K562 (cell line): ENCODE measurements at regions not wholly inside any gene's neighbourhood (a gene's known extent, or its start where the extent isn't known, plus 50 kb on each side); places are given as distances from the start of the nearest gene placed in this dataset.
A peak's percentile ranks its signal among the peaks of the same experiment; 100 is the strongest.

ENCODE experiments used
- ARID3B ChIP-seq: fragments of 250-450 bp; sonication (Bioruptor Pico); IDR thresholded peaks from 2 replicates; pipeline ENCODE4 v1.4.0; 2020; ENCODE audit warnings: borderline replicate concordance
- ATF4 ChIP-seq: fragments of 450-650 bp; formaldehyde crosslinking; IDR thresholded peaks from 2 replicates; pipeline ENCODE4 v1.4.0; 2022; ENCODE audit warnings: mild to moderate bottlenecking, moderate library complexity
- CREM ChIP-seq: IDR thresholded peaks from 2 replicates; pipeline ENCODE4 v1.6.1; 2014; ENCODE audit warnings: antibody characterized with exemption, low read depth
- EHMT2 ChIP-seq: fragments of 450-650 bp; IDR thresholded peaks from 2 replicates; pipeline ENCODE4 v1.6.1; 2018; ENCODE audit warnings: antibody characterized with exemption
- ETV5 ChIP-seq: sonication (generic); formaldehyde crosslinking; IDR thresholded peaks from 2 replicates; pipeline ENCODE4 v1.4.0; 2020; ENCODE audit warnings: low read depth, mild to moderate bottlenecking, missing genetic modification reagents
- FOXM1 ChIP-seq, 2 experiments: fragments of 450-650 bp in 1 of 2; sonication (generic) in 1 of 2; formaldehyde crosslinking in 1 of 2; IDR thresholded peaks; 2 replicates each; pipeline versions ENCODE4 v1.6.1 to v1.9.0; 2017 to 2022; ENCODE audit warnings: low read depth in 2 of 2, mild to moderate bottlenecking in 2 of 2, missing genetic modification reagents in 1 of 2, moderate library complexity in 1 of 2
- HDGF ChIP-seq: fragments of 450-650 bp; IDR thresholded peaks from 2 replicates; pipeline ENCODE4 v1.6.1; 2016
- KLF16 ChIP-seq: IDR thresholded peaks from 2 replicates; pipeline ENCODE4 v1.6.1; 2016; ENCODE audit warnings: antibody characterized with exemption
- NCOA2 ChIP-seq, 2 experiments: fragments of 450-650 bp; IDR thresholded peaks; 2 replicates each; pipeline ENCODE4 v1.6.1; 2018; ENCODE audit warnings: mild to moderate bottlenecking in 2 of 2, moderate library complexity in 1 of 2; ENCODE audit not compliant: partially characterized antibody in 2 of 2
- POLR3G ChIP-seq: IDR thresholded peaks from 2 replicates; pipeline ENCODE4 v1.6.1; 2011; ENCODE audit not compliant: insufficient read length, insufficient replicate concordance; ENCODE audit errors: extremely low read depth
- TAL1 ChIP-seq: fragments of 450-650 bp; IDR thresholded peaks from 2 replicates; pipeline ENCODE4 v1.6.1; 2016; ENCODE audit warnings: mild to moderate bottlenecking
- TCF3 ChIP-seq: sonication (generic); formaldehyde crosslinking; IDR thresholded peaks from 2 replicates; pipeline ENCODE4 v1.4.0; 2020; ENCODE audit warnings: mild to moderate bottlenecking, missing genetic modification reagents
- UBTF ChIP-seq, 2 experiments: IDR thresholded peaks; 2 replicates each; pipeline ENCODE4 v1.6.1; 2012; ENCODE audit warnings: improper control_type of control experiment in 2 of 2, low read depth in 2 of 2, low read length in 2 of 2, borderline replicate concordance in 1 of 2
- WHSC1 ChIP-seq: IDR thresholded peaks from one replicate; pipeline ENCODE4 v1.6.1; 2012; ENCODE audit warnings: low read length, control low read depth, inconsistent platforms
- ZNF124 ChIP-seq: sonication (generic); formaldehyde crosslinking; IDR thresholded peaks from 2 replicates; pipeline ENCODE4 v1.8.1; 2022; ENCODE audit warnings: missing genetic modification reagents
- ZNF232 ChIP-seq: sonication (generic); formaldehyde crosslinking; IDR thresholded peaks from 2 replicates; pipeline ENCODE4 v1.8.0; 2022; ENCODE audit warnings: mild to moderate bottlenecking, missing genetic modification reagents
- ZNF24 ChIP-seq: fragments of 450-650 bp; IDR thresholded peaks from 2 replicates; pipeline ENCODE4 v1.6.1; 2016
- ZNF444 ChIP-seq: fragments of 250-450 bp; sonication (Bioruptor Pico); IDR thresholded peaks from 2 replicates; pipeline ENCODE4 v1.4.0; 2020; ENCODE audit warnings: mild to moderate bottlenecking, moderate library complexity
- ZNF586 ChIP-seq: fragments of 450-650 bp; formaldehyde crosslinking; conservative IDR thresholded peaks from 2 replicates; pipeline ENCODE4 v1.4.0; 2020; ENCODE audit warnings: mild to moderate bottlenecking, moderate library complexity
- TF ChIP-seq, protein P1 (sequence below): fragments of 450-650 bp; IDR thresholded peaks from 2 replicates; pipeline ENCODE4 v1.6.1; 2017; ENCODE audit warnings: antibody characterized with exemption, mild to moderate bottlenecking

GRCh38 chr6:51049288-51049982 lies 230.8 kb downstream of the TFAP2B start (continued):
- 0 out of 2 replicates have a peak, but pooled peaks have one; percentile 4 for TF ChIP-seq ETV5 (CRISPR knock-in tag)
- TF ChIP-seq POLR3G, result no peak
- TF ChIP-seq EHMT2, result no peak
- TF ChIP-seq, protein P1, sequence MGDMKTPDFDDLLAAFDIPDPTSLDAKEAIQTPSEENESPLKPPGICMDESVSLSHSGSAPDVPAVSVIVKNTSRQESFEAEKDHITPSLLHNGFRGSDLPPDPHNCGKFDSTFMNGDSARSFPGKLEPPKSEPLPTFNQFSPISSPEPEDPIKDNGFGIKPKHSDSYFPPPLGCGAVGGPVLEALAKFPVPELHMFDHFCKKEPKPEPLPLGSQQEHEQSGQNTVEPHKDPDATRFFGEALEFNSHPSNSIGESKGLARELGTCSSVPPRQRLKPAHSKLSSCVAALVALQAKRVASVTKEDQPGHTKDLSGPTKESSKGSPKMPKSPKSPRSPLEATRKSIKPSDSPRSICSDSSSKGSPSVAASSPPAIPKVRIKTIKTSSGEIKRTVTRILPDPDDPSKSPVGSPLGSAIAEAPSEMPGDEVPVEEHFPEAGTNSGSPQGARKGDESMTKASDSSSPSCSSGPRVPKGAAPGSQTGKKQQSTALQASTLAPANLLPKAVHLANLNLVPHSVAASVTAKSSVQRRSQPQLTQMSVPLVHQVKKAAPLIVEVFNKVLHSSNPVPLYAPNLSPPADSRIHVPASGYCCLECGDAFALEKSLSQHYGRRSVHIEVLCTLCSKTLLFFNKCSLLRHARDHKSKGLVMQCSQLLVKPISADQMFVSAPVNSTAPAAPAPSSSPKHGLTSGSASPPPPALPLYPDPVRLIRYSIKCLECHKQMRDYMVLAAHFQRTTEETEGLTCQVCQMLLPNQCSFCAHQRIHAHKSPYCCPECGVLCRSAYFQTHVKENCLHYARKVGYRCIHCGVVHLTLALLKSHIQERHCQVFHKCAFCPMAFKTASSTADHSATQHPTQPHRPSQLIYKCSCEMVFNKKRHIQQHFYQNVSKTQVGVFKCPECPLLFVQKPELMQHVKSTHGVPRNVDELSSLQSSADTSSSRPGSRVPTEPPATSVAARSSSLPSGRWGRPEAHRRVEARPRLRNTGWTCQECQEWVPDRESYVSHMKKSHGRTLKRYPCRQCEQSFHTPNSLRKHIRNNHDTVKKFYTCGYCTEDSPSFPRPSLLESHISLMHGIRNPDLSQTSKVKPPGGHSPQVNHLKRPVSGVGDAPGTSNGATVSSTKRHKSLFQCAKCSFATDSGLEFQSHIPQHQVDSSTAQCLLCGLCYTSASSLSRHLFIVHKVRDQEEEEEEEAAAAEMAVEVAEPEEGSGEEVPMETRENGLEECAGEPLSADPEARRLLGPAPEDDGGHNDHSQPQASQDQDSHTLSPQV, result peak; percentile 66
- 0 out of 2 replicates have a peak, but pooled peaks have one; percentile 78 for TF ChIP-seq HDGF
- TF ChIP-seq CREM, result 0 out of 2 replicates have a peak, but pooled peaks have one; percentile 8
- no peak for TF ChIP-seq UBTF (IDR thresholded peaks at IDR 0.05; ENCODE audit: borderline replicate concordance in 1 of 2, low read depth in 2 of 2, low read length in 2 of 2)
- no peak for TF ChIP-seq TCF3 (CRISPR knock-in tag)
- no peak for TF ChIP-seq ZNF586 (CRISPR knock-in tag)
- TF ChIP-seq ZNF24, result no peak
- TF ChIP-seq ZNF444 (CRISPR knock-in tag), result no peak
- no peak for TF ChIP-seq KLF16
- no peak for TF ChIP-seq ARID3B
- TF ChIP-seq ATF4 (CRISPR knock-in tag), result peak; percentile 66; the same call in 1 of the 2 replicates
- TF ChIP-seq ZNF232 (CRISPR knock-in tag), result no peak
- TF ChIP-seq FOXM1 (IDR thresholded peaks at IDR 0.05; ENCODE audit: low read depth), result no peak
- TF ChIP-seq FOXM1 (CRISPR knock-in tag; IDR thresholded peaks at IDR 0.05; ENCODE audit: low read depth), result no peak
- no peak for TF ChIP-seq ZNF124 (CRISPR knock-in tag)
- no peak for TF ChIP-seq TAL1
- TF ChIP-seq NCOA2 (IDR thresholded peaks at IDR 0.05; ENCODE audit: partially characterized antibody in 2 of 2), result no peak
- no peak for TF ChIP-seq WHSC1
